H9 (cell line): ENCODE measurements at regions not wholly inside any gene's neighbourhood (a gene's known extent, or its start where the extent isn't known, plus 50 kb on each side); places are given as distances from the start of the nearest gene placed in this dataset.

ENCODE experiments used
- DNase-seq: peaks from one replicate; pipeline ENCODE4 v3.0.0-alpha.2; 2017
- H2AFZ ChIP-seq: one replicate; pipeline ENCODE4 v1.6.1; 2013; ENCODE audit warnings: mild to moderate bottlenecking, low read length, control low read depth, moderate library complexity
- H2AK5ac ChIP-seq: 2 replicates; pipeline ENCODE4 v1.6.1; 2013; ENCODE audit warnings: low read length, control low read depth, mixed read lengths; ENCODE audit not compliant: insufficient read length
- H2BK120ac ChIP-seq: one replicate; pipeline ENCODE4 v1.6.1; 2013; ENCODE audit warnings: low read depth, mild to moderate bottlenecking, low read length, control low read depth, inconsistent platforms; ENCODE audit not compliant: poor library complexity, severe bottlenecking
- H2BK12ac ChIP-seq: 2 replicates; pipeline ENCODE4 v1.6.1; 2013; ENCODE audit warnings: low read length, control low read depth, mixed read lengths, low read depth; ENCODE audit not compliant: insufficient read length
- H2BK15ac ChIP-seq: 2 replicates; pipeline ENCODE4 v1.6.1; 2013; ENCODE audit warnings: low read depth, low read length, control low read depth
- H2BK20ac ChIP-seq: one replicate; pipeline ENCODE4 v1.6.1; 2013; ENCODE audit warnings: low read depth, mild to moderate bottlenecking, low read length, control low read depth, inconsistent platforms; ENCODE audit not compliant: poor library complexity, severe bottlenecking
- H2BK5ac ChIP-seq: 2 replicates; pipeline ENCODE4 v1.6.1; 2013; ENCODE audit warnings: low read length, control low read depth, mixed read lengths; ENCODE audit not compliant: insufficient read length
- H3K14ac ChIP-seq: 2 replicates; pipeline ENCODE4 v1.6.1; 2013; ENCODE audit warnings: low read length, control low read depth; ENCODE audit not compliant: insufficient read depth
- H3K18ac ChIP-seq: 2 replicates; pipeline ENCODE4 v1.6.1; 2013; ENCODE audit warnings: low read depth, mild to moderate bottlenecking, mixed read lengths, low read length, control low read depth; ENCODE audit not compliant: insufficient read length
- H3K23ac ChIP-seq: 2 replicates; pipeline ENCODE4 v1.6.1; 2013; ENCODE audit warnings: low read length, control low read depth, mixed read lengths, low read depth; ENCODE audit not compliant: insufficient read length
- H3K23me2 ChIP-seq: 2 replicates; pipeline ENCODE4 v1.6.1; 2013; ENCODE audit warnings: low read depth, mild to moderate bottlenecking, mixed read lengths, low read length, control low read depth; ENCODE audit not compliant: insufficient read length, poor library complexity, severe bottlenecking
- H3K27ac ChIP-seq: 2 replicates; pipeline ENCODE4 v1.5.1; 2013; ENCODE audit warnings: low read length, control low read depth, mixed read lengths, low read depth; ENCODE audit not compliant: insufficient read length
- H3K27me3 ChIP-seq: 2 replicates; pipeline ENCODE4 v1.6.1; 2013; ENCODE audit warnings: low read length, control low read depth, inconsistent platforms; ENCODE audit not compliant: insufficient read depth
- H3K4ac ChIP-seq: 2 replicates; pipeline ENCODE4 v1.6.1; 2013; ENCODE audit warnings: low read depth, mild to moderate bottlenecking, control low read depth, inconsistent platforms, low read length, moderate library complexity
- H3K4me1 ChIP-seq: 2 replicates; pipeline ENCODE4 v1.6.1; 2013; ENCODE audit warnings: low read length, control low read depth, inconsistent platforms; ENCODE audit not compliant: insufficient read depth
- H3K4me2 ChIP-seq: 2 replicates; pipeline ENCODE4 v1.6.1; 2013; ENCODE audit warnings: low read length, control low read depth, mixed read lengths; ENCODE audit not compliant: insufficient read length, insufficient read depth
- H3K56ac ChIP-seq: 2 replicates; pipeline ENCODE4 v1.6.1; 2013; ENCODE audit warnings: low read depth, mild to moderate bottlenecking, mixed read lengths, low read length, control low read depth; ENCODE audit not compliant: insufficient read length
- H3K79me1 ChIP-seq: 2 replicates; pipeline ENCODE4 v1.6.1; 2013; ENCODE audit warnings: low read depth, mild to moderate bottlenecking, moderate library complexity, low read length, control low read depth, inconsistent platforms; ENCODE audit not compliant: insufficient read depth, poor library complexity, severe bottlenecking
- H3K79me2 ChIP-seq: 2 replicates; pipeline ENCODE4 v1.6.1; 2013; ENCODE audit warnings: low read length, control low read depth, inconsistent platforms; ENCODE audit not compliant: insufficient read depth
- H3K9ac ChIP-seq: 2 replicates; pipeline ENCODE4 v1.6.1; 2013; ENCODE audit warnings: low read length, control low read depth, mixed read lengths; ENCODE audit not compliant: insufficient read length; ENCODE audit errors: extremely low read depth
- H3K9me3 ChIP-seq: one replicate; pipeline ENCODE4 v1.6.1; 2013; ENCODE audit warnings: low read depth, low read length, inconsistent platforms; ENCODE audit not compliant: control insufficient read depth
- H3T11ph ChIP-seq: one replicate; pipeline ENCODE4 v1.6.1; 2013; ENCODE audit warnings: mild to moderate bottlenecking, low read length, control low read depth, inconsistent platforms
- H4K20me1 ChIP-seq: one replicate; pipeline ENCODE4 v1.6.1; 2013; ENCODE audit not compliant: control insufficient read depth, insufficient read length, insufficient read depth
- H4K5ac ChIP-seq: 2 replicates; pipeline ENCODE4 v1.6.1; 2013; ENCODE audit warnings: low read depth, mild to moderate bottlenecking, mixed read lengths, low read length, control low read depth; ENCODE audit not compliant: insufficient read length
- H4K8ac ChIP-seq: replicated peaks from 2 replicates; pipeline ENCODE4 v1.6.1; 2013; ENCODE audit warnings: low read length, control low read depth, mixed read lengths, low read depth; ENCODE audit not compliant: insufficient read length
- H4K91ac ChIP-seq: 2 replicates; pipeline ENCODE4 v1.6.1; 2013; ENCODE audit warnings: low read depth, mild to moderate bottlenecking, moderate library complexity, mixed read lengths, low read length, control low read depth; ENCODE audit not compliant: insufficient read length
- H3K27ac Mint-ChIP-seq, 3 experiments: 2 replicates in 2 of 3; 3 replicates in 1 of 3; pipeline ENCODE4 v1.8.0; 2020 to 2021; ENCODE audit warnings: mixed read lengths in 3 of 3, mild to moderate bottlenecking in 1 of 3, moderate library complexity in 1 of 3
- H3K27me3 Mint-ChIP-seq: 2 replicates; pipeline ENCODE4 v1.8.0; 2021; ENCODE audit warnings: low read depth, mild to moderate bottlenecking, moderate library complexity, mixed read lengths
- H3K36me3 Mint-ChIP-seq, 3 experiments: 2 replicates in 2 of 3; 3 replicates in 1 of 3; pipeline ENCODE4 v1.8.0; 2020 to 2021; ENCODE audit warnings: low read depth in 3 of 3, mixed read lengths in 3 of 3; ENCODE audit not compliant: insufficient read depth in 1 of 3
- H3K4me1 Mint-ChIP-seq, 2 experiments: 2 replicates each; pipeline ENCODE4 v1.8.0; 2020; ENCODE audit warnings: mixed read lengths in 2 of 2
- H3K4me3 Mint-ChIP-seq, 2 experiments: 2 replicates in 1 of 2; 3 replicates in 1 of 2; pipeline ENCODE4 v1.8.0; 2020 to 2021; ENCODE audit warnings: mild to moderate bottlenecking in 2 of 2, mixed read lengths in 2 of 2, moderate library complexity in 1 of 2
- H3K9me3 Mint-ChIP-seq, 2 experiments: 2 replicates in 1 of 2; 3 replicates in 1 of 2; pipeline ENCODE4 v1.8.0; 2020; ENCODE audit warnings: mild to moderate bottlenecking in 2 of 2, mixed read lengths in 2 of 2, moderate library complexity in 1 of 2
- WGBS: extraction: QIAGEN DNeasy Blood & Tissue Kit; methylation state at CpG from one replicate; pipeline ENCODE4 v1.1.7; 2013; ENCODE audit warnings: missing lambda C conversion rate, low lambda C conversion rate, mixed read lengths; ENCODE audit not compliant: insufficient read length; ENCODE audit errors: extremely low coverage; 5-methylcytosine and 5-hydroxymethylcytosine counted together
- TF ChIP-seq, protein P1 (sequence below): fragments of 200-600 bp; sonication (generic); conservative IDR thresholded peaks from 3 replicates; pipeline ENCODE4 v1.8.0; 2021; ENCODE audit warnings: antibody characterized with exemption, mild to moderate bottlenecking

DNA sequence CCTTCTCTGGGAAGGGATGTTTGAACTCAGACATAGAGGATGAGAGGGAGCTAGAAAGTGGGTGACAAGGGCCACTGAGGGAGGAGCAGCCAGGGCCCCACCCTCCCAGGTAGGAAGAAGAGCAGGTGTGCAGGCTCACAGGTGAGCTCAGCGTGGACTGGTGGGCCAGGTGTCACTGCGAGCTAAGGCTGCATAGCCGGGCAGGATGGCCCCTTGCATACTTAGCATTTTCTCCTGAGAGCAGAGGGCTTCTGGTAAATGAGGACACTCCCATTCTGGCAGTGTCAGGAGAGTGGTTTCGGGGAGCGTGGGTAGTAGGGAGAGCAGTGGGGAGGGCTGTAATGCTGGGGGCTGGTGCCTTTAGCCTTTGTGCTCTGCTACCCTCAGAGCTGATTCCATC lies 843.4 kb downstream of the TBC1D22A start:
- Mint-ChIP-seq H3K36me3 (peaks cover 0 to 25% (median 11%) of the 10 kb centered on the region in 3 experiments; a peak in 5 of 7 replicates), H3K27me3 (peaks cover 14% of the 10 kb centered on the region), H3K27ac (no peak overlapping the region; a peak in 1 of 7 replicates), H3K4me1 (no peaks in the 10 kb centered on the region), H3K9me3 (peaks cover 2 to 81% of the 10 kb centered on the region in 2 experiments; a peak in 4 of 5 replicates), H3K4me3 (no peak overlapping the region)
- no peak for DNase-seq
- no peak overlapping the region for H3K4me2 ChIP-seq
- no peak overlapping the region for H3K4ac ChIP-seq
- H4K20me1 ChIP-seq: no peaks in the 10 kb centered on the region
- H2AFZ ChIP-seq: no peak overlapping the region
- H4K8ac ChIP-seq: no peak overlapping the region
- no peak overlapping the region for H3K14ac ChIP-seq
- no peak overlapping the region for H2AK5ac ChIP-seq
- H3K27me3 ChIP-seq: no peaks in the 10 kb centered on the region
- no peaks in the 10 kb centered on the region for H3K79me1 ChIP-seq
- no peak overlapping the region for H4K91ac ChIP-seq
- H3K9me3 ChIP-seq: peaks cover 10% of the 10 kb centered on the region
- H4K5ac ChIP-seq: no peak overlapping the region
- H3K9ac ChIP-seq: no peak overlapping the region
- H2BK20ac ChIP-seq: no peak overlapping the region
- H3K27ac ChIP-seq: no peak overlapping the region
- H3K79me2 ChIP-seq: no peaks in the 10 kb centered on the region
- H3K4me1 ChIP-seq: no peaks in the 10 kb centered on the region
- H3K23me2 ChIP-seq: no peaks in the 10 kb centered on the region
- TF ChIP-seq, protein P1, sequence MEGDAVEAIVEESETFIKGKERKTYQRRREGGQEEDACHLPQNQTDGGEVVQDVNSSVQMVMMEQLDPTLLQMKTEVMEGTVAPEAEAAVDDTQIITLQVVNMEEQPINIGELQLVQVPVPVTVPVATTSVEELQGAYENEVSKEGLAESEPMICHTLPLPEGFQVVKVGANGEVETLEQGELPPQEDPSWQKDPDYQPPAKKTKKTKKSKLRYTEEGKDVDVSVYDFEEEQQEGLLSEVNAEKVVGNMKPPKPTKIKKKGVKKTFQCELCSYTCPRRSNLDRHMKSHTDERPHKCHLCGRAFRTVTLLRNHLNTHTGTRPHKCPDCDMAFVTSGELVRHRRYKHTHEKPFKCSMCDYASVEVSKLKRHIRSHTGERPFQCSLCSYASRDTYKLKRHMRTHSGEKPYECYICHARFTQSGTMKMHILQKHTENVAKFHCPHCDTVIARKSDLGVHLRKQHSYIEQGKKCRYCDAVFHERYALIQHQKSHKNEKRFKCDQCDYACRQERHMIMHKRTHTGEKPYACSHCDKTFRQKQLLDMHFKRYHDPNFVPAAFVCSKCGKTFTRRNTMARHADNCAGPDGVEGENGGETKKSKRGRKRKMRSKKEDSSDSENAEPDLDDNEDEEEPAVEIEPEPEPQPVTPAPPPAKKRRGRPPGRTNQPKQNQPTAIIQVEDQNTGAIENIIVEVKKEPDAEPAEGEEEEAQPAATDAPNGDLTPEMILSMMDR: no peak
- no CpG with 5 or more reads among the region's 5 CpGs for WGBS
- no peak overlapping the region for H2BK5ac ChIP-seq
- no peak overlapping the region for H2BK12ac ChIP-seq
- no peak overlapping the region for H3K23ac ChIP-seq
- H2BK120ac ChIP-seq: no peak overlapping the region
- H3T11ph ChIP-seq: no peak overlapping the region
- no peak overlapping the region for H2BK15ac ChIP-seq
- no peak overlapping the region for H3K18ac ChIP-seq
- no peak overlapping the region for H3K56ac ChIP-seq
